GM21447 (cell line): ENCODE measurements at regions not wholly inside any gene's neighbourhood (a gene's known extent, or its start where the extent isn't known, plus 50 kb on each side); places are given as distances from the start of the nearest gene placed in this dataset.

Source experiments
- ATAC-seq: cut with Tn5 transposase; IDR thresholded peaks from one replicate; pipeline ENCODE4 v1.9.1; 2021; ENCODE audit not compliant: unreplicated experiment

GRCh38 chr12:58563621-58564020 lies 356.7 kb downstream of the LRIG3 start:
- ATAC-seq, result no peak

- ATAC-seq, result no peak
Observed at GRCh38 chr12:58564721-58565120, 355.6 kb downstream of the LRIG3 start.

- no peak for ATAC-seq
Observed at GRCh38 chr12:58566599-58566998, 353.7 kb downstream of the LRIG3 start.

- ATAC-seq, result no peak
Observed at GRCh38 chr12:58567189-58567588, 353.1 kb downstream of the LRIG3 start.

- no peak for ATAC-seq
Observed at GRCh38 chr12:58570411-58570810, 349.9 kb downstream of the LRIG3 start.

- no peak for ATAC-seq
Observed at GRCh38 chr12:58575256-58575655, 345.0 kb downstream of the LRIG3 start.

DNA sequence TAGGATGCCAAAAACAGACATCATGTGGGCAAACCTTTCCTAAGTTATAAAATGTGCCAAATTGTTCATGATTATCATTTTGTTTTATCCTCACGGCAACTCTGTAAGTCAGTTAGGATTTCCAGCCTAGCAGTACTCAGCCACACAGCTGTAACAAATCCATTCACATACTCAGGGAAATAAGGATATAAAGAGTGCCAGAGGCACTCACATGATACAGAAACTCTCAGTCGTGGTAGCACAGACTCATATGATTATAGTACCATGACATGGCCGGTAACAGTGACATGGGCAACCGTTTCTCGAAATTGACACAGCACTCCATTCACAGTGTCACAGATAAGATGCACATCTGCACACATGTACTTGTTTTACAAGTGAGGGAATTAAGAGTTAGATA lies 344.2 kb downstream of the LRIG3 start:
- ATAC-seq, result no peak

DNA sequence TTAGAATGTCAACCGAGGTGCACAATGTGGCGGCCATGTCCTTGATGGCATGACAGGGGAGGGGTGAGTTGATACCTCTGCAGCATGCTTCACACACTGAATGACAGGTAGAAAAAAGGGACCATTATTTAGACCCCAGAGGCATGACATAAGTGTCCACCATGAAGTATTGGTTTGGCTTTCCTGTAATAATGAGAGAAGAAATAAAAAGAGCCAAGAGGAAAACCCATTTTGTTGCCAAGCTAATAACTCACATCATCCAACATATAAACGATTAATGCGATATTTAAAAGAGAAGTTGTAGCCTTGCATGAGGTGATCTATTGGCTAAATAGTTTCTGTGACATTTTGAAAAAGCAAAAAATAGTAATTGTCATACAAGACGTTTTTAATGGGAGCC lies 343.4 kb downstream of the LRIG3 start:
- no peak for ATAC-seq

GRCh38 chr12:58580095-58580494 lies 340.2 kb downstream of the LRIG3 start:
- no peak for ATAC-seq

DNA sequence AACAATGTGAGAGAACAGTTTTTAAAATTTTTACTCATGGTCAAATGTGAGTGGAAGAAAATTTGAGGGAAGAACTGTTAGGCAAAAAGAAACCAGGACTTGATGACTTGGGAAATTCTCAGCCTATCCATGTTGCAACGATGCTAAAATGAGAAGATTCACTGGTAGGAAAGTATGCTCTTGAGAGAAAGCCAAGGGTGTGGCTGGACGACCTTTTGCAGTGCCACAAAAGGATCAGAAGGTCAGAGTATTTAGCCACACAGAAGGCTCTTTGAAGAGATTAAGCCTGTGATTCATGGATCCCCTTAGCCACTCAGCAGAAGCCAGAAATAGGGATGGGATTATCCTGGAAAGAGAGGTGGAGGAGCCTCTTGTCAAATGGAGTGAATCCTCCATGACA lies 336.8 kb downstream of the LRIG3 start:
- ATAC-seq, result no peak

- no peak for ATAC-seq
Observed at GRCh38 chr12:58583940-58584339, 336.4 kb downstream of the LRIG3 start.

DNA sequence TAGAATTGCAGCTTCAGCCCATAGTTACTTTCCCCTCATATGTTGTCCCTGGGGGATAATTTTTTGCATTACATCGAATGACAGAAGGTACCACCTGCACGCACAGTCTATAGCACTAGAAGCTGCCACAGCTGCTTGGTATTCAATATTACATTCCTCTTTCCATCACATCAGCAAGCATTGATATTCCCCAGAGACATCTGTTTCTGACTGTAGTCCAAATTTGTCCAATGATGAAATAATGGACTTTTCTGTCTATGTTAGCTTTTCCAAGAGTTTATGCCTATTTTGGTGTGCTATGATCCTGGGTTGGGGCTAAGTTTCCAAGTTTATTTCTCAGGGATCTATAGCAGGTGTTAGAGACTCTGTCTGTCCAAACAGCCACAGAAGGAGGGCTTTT lies 335.4 kb downstream of the LRIG3 start:
- no peak for ATAC-seq

DNA sequence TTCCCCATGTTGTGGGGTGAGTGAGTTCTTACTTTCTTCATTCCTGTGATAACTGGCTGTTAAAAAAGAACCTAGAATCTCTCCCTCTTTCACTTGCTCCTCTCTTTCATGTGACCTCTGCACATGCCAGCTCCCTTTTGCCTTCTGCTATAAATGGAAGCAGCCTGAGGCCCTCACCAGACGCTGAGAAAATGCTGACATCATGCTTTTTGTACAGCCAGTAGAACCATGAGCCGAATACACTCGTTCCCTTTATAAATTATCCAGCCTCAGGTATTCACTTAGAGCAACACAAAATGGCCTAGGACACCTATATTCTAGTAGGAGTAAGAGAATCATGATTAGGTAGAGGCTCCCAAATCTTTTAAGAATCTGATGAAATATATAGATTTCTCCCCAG lies 333.5 kb downstream of the LRIG3 start:
- no peak for ATAC-seq

- ATAC-seq, result no peak
Observed at GRCh38 chr12:58588770-58589169, 331.5 kb downstream of the LRIG3 start.

- ATAC-seq, result no peak
Observed at GRCh38 chr12:58592475-58593207, 327.7 kb downstream of the LRIG3 start.

- no peak for ATAC-seq
Observed at GRCh38 chr12:58593557-58594304, 326.6 kb downstream of the LRIG3 start.

DNA sequence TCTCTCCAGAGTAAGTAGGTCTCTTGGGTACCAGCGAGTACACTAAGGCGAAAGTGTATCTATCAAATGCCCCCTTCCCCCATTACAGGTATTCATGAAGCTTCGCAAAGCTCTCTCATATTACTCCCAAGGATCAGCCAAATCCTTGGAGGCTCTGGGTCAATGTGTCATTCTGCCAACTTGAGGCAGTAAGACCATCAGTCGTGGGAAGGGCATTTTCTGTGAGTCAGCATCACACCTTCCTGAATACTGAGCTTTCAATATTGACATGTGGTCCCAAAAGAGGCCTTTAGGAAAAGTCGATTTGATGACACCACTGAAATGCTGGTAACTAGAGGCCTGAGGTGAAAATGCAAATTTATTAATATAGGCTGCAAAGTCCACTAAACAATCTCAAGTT lies 323.9 kb downstream of the LRIG3 start:
- ATAC-seq, result no peak

GRCh38 chr12:58601529-58601928 lies 318.8 kb downstream of the LRIG3 start:
- ATAC-seq, result no peak

DNA sequence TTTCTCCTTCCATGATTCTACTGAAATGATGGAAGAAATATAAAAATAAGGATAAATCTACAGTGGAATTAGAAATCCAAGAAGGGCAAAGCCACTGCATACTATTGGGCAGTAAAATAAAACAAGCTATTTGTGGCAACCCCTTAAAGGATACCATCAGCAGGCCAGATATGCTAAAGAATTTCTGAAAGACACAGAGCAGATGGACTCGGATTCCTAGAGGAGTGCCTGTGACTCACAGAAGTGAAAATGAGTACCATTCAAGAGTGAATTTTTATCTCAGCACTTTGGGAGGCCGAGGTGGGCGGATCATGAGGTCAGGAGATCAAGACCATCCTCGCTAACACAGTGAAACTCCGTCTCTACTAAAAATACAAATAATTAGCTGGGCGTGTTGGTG lies 318.1 kb downstream of the LRIG3 start:
- no peak for ATAC-seq

GRCh38 chr12:58602736-58603135 lies 317.6 kb downstream of the LRIG3 start:
- ATAC-seq, result no peak

- ATAC-seq, result no peak
Observed at GRCh38 chr12:58607805-58608204, 312.5 kb downstream of the LRIG3 start.

DNA sequence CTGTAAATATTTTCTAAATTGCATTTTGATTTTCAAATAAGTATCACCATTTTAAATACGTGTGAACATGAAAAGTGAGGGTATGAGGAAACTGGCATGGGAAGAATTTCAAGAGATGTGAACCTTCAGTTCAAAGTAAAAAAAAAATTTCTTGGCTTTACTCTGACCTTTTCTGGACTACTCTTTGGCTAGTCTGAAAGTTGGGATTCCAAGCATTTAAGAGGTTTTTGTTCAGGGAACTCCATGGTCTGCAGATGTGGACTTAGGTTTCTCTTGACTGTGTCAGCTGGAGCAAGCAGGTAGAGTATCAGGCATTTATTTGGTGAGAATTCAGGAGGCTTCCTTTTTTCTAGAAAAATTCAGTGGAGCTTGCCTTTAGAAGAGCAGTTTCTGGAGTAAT lies 311.6 kb downstream of the LRIG3 start:
- ATAC-seq, result no peak

- ATAC-seq, result no peak
Observed at GRCh38 chr12:58615047-58615446, 305.3 kb downstream of the LRIG3 start.
